H9 (cell line): ENCODE measurements at regions not wholly inside any gene's neighbourhood (a gene's known extent, or its start where the extent isn't known, plus 50 kb on each side); places are given as distances from the start of the nearest gene placed in this dataset.

Experiments
- DNase-seq: peaks from one replicate; pipeline ENCODE4 v3.0.0-alpha.2; 2017
- H2AFZ ChIP-seq: one replicate; pipeline ENCODE4 v1.6.1; 2013; ENCODE audit warnings: mild to moderate bottlenecking, low read length, control low read depth, moderate library complexity
- H2AK5ac ChIP-seq: 2 replicates; pipeline ENCODE4 v1.6.1; 2013; ENCODE audit warnings: low read length, control low read depth, mixed read lengths; ENCODE audit not compliant: insufficient read length
- H2BK120ac ChIP-seq: one replicate; pipeline ENCODE4 v1.6.1; 2013; ENCODE audit warnings: low read depth, mild to moderate bottlenecking, low read length, control low read depth, inconsistent platforms; ENCODE audit not compliant: poor library complexity, severe bottlenecking
- H2BK12ac ChIP-seq: 2 replicates; pipeline ENCODE4 v1.6.1; 2013; ENCODE audit warnings: low read length, control low read depth, mixed read lengths, low read depth; ENCODE audit not compliant: insufficient read length
- H2BK15ac ChIP-seq: 2 replicates; pipeline ENCODE4 v1.6.1; 2013; ENCODE audit warnings: low read depth, low read length, control low read depth
- H2BK20ac ChIP-seq: one replicate; pipeline ENCODE4 v1.6.1; 2013; ENCODE audit warnings: low read depth, mild to moderate bottlenecking, low read length, control low read depth, inconsistent platforms; ENCODE audit not compliant: poor library complexity, severe bottlenecking
- H2BK5ac ChIP-seq: 2 replicates; pipeline ENCODE4 v1.6.1; 2013; ENCODE audit warnings: low read length, control low read depth, mixed read lengths; ENCODE audit not compliant: insufficient read length
- H3K14ac ChIP-seq: 2 replicates; pipeline ENCODE4 v1.6.1; 2013; ENCODE audit warnings: low read length, control low read depth; ENCODE audit not compliant: insufficient read depth
- H3K18ac ChIP-seq: 2 replicates; pipeline ENCODE4 v1.6.1; 2013; ENCODE audit warnings: low read depth, mild to moderate bottlenecking, mixed read lengths, low read length, control low read depth; ENCODE audit not compliant: insufficient read length
- H3K23ac ChIP-seq: 2 replicates; pipeline ENCODE4 v1.6.1; 2013; ENCODE audit warnings: low read length, control low read depth, mixed read lengths, low read depth; ENCODE audit not compliant: insufficient read length
- H3K23me2 ChIP-seq: 2 replicates; pipeline ENCODE4 v1.6.1; 2013; ENCODE audit warnings: low read depth, mild to moderate bottlenecking, mixed read lengths, low read length, control low read depth; ENCODE audit not compliant: insufficient read length, poor library complexity, severe bottlenecking
- H3K27ac ChIP-seq: 2 replicates; pipeline ENCODE4 v1.5.1; 2013; ENCODE audit warnings: low read length, control low read depth, mixed read lengths, low read depth; ENCODE audit not compliant: insufficient read length
- H3K27me3 ChIP-seq: 2 replicates; pipeline ENCODE4 v1.6.1; 2013; ENCODE audit warnings: low read length, control low read depth, inconsistent platforms; ENCODE audit not compliant: insufficient read depth
- H3K4ac ChIP-seq: 2 replicates; pipeline ENCODE4 v1.6.1; 2013; ENCODE audit warnings: low read depth, mild to moderate bottlenecking, control low read depth, inconsistent platforms, low read length, moderate library complexity
- H3K4me1 ChIP-seq: 2 replicates; pipeline ENCODE4 v1.6.1; 2013; ENCODE audit warnings: low read length, control low read depth, inconsistent platforms; ENCODE audit not compliant: insufficient read depth
- H3K4me2 ChIP-seq: 2 replicates; pipeline ENCODE4 v1.6.1; 2013; ENCODE audit warnings: low read length, control low read depth, mixed read lengths; ENCODE audit not compliant: insufficient read length, insufficient read depth
- H3K56ac ChIP-seq: 2 replicates; pipeline ENCODE4 v1.6.1; 2013; ENCODE audit warnings: low read depth, mild to moderate bottlenecking, mixed read lengths, low read length, control low read depth; ENCODE audit not compliant: insufficient read length
- H3K79me1 ChIP-seq: 2 replicates; pipeline ENCODE4 v1.6.1; 2013; ENCODE audit warnings: low read depth, mild to moderate bottlenecking, moderate library complexity, low read length, control low read depth, inconsistent platforms; ENCODE audit not compliant: insufficient read depth, poor library complexity, severe bottlenecking
- H3K79me2 ChIP-seq: 2 replicates; pipeline ENCODE4 v1.6.1; 2013; ENCODE audit warnings: low read length, control low read depth, inconsistent platforms; ENCODE audit not compliant: insufficient read depth
- H3K9ac ChIP-seq: 2 replicates; pipeline ENCODE4 v1.6.1; 2013; ENCODE audit warnings: low read length, control low read depth, mixed read lengths; ENCODE audit not compliant: insufficient read length; ENCODE audit errors: extremely low read depth
- H3K9me3 ChIP-seq: one replicate; pipeline ENCODE4 v1.6.1; 2013; ENCODE audit warnings: low read depth, low read length, inconsistent platforms; ENCODE audit not compliant: control insufficient read depth
- H3T11ph ChIP-seq: one replicate; pipeline ENCODE4 v1.6.1; 2013; ENCODE audit warnings: mild to moderate bottlenecking, low read length, control low read depth, inconsistent platforms
- H4K20me1 ChIP-seq: one replicate; pipeline ENCODE4 v1.6.1; 2013; ENCODE audit not compliant: control insufficient read depth, insufficient read length, insufficient read depth
- H4K5ac ChIP-seq: 2 replicates; pipeline ENCODE4 v1.6.1; 2013; ENCODE audit warnings: low read depth, mild to moderate bottlenecking, mixed read lengths, low read length, control low read depth; ENCODE audit not compliant: insufficient read length
- H4K8ac ChIP-seq: replicated peaks from 2 replicates; pipeline ENCODE4 v1.6.1; 2013; ENCODE audit warnings: low read length, control low read depth, mixed read lengths, low read depth; ENCODE audit not compliant: insufficient read length
- H4K91ac ChIP-seq: 2 replicates; pipeline ENCODE4 v1.6.1; 2013; ENCODE audit warnings: low read depth, mild to moderate bottlenecking, moderate library complexity, mixed read lengths, low read length, control low read depth; ENCODE audit not compliant: insufficient read length
- H3K27ac Mint-ChIP-seq, 3 experiments: 2 replicates in 2 of 3; 3 replicates in 1 of 3; pipeline ENCODE4 v1.8.0; 2020 to 2021; ENCODE audit warnings: mixed read lengths in 3 of 3, mild to moderate bottlenecking in 1 of 3, moderate library complexity in 1 of 3
- H3K27me3 Mint-ChIP-seq: 2 replicates; pipeline ENCODE4 v1.8.0; 2021; ENCODE audit warnings: low read depth, mild to moderate bottlenecking, moderate library complexity, mixed read lengths
- H3K36me3 Mint-ChIP-seq, 3 experiments: 2 replicates in 2 of 3; 3 replicates in 1 of 3; pipeline ENCODE4 v1.8.0; 2020 to 2021; ENCODE audit warnings: low read depth in 3 of 3, mixed read lengths in 3 of 3; ENCODE audit not compliant: insufficient read depth in 1 of 3
- H3K4me1 Mint-ChIP-seq, 2 experiments: 2 replicates each; pipeline ENCODE4 v1.8.0; 2020; ENCODE audit warnings: mixed read lengths in 2 of 2
- H3K4me3 Mint-ChIP-seq, 2 experiments: 2 replicates in 1 of 2; 3 replicates in 1 of 2; pipeline ENCODE4 v1.8.0; 2020 to 2021; ENCODE audit warnings: mild to moderate bottlenecking in 2 of 2, mixed read lengths in 2 of 2, moderate library complexity in 1 of 2
- H3K9me3 Mint-ChIP-seq, 2 experiments: 2 replicates in 1 of 2; 3 replicates in 1 of 2; pipeline ENCODE4 v1.8.0; 2020; ENCODE audit warnings: mild to moderate bottlenecking in 2 of 2, mixed read lengths in 2 of 2, moderate library complexity in 1 of 2
- WGBS: extraction: QIAGEN DNeasy Blood & Tissue Kit; methylation state at CpG from one replicate; pipeline ENCODE4 v1.1.7; 2013; ENCODE audit warnings: missing lambda C conversion rate, low lambda C conversion rate, mixed read lengths; ENCODE audit not compliant: insufficient read length; ENCODE audit errors: extremely low coverage; 5-methylcytosine and 5-hydroxymethylcytosine counted together
- TF ChIP-seq, protein P1 (sequence below): fragments of 200-600 bp; sonication (generic); conservative IDR thresholded peaks from 3 replicates; pipeline ENCODE4 v1.8.0; 2021; ENCODE audit warnings: antibody characterized with exemption, mild to moderate bottlenecking

- Histone ChIP-seq H2BK120ac (no peak overlapping the region), H3K27me3 (no peaks in the 10 kb centered on the region), H3K56ac (no peak overlapping the region), H3K79me2 (no peaks in the 10 kb centered on the region), H3K27ac (no peak overlapping the region), H3K4me2 (no peak overlapping the region), H3K9me3 (no peaks in the 10 kb centered on the region), H3K4me1 (no peaks in the 10 kb centered on the region), H4K20me1 (no peaks in the 10 kb centered on the region), H4K8ac (no peak overlapping the region), H4K91ac (no peak overlapping the region), H2AK5ac (no peak overlapping the region), H3K18ac (no peak overlapping the region), H3K23ac (no peak overlapping the region), H3K14ac (no peak overlapping the region), H2BK20ac (no peak overlapping the region), H2AFZ (no peak overlapping the region), H2BK15ac (no peak overlapping the region), H3K9ac (no peak overlapping the region), H3K4ac (no peak overlapping the region), H3K79me1 (no peaks in the 10 kb centered on the region), H2BK5ac (no peak overlapping the region), H3T11ph (no peak overlapping the region), H4K5ac (no peak overlapping the region), H3K23me2 (no peaks in the 10 kb centered on the region), H2BK12ac (no peak overlapping the region)
- Mint-ChIP-seq H3K36me3 (no peaks in the 10 kb centered on the region), H3K4me1 (no peaks in the 10 kb centered on the region), H3K9me3 (no peaks in the 10 kb centered on the region), H3K4me3 (no peak overlapping the region), H3K27ac (no peak overlapping the region), H3K27me3 (no peaks in the 10 kb centered on the region)
- no CpG with 5 or more reads among the region's 1 CpG for WGBS
- TF ChIP-seq, protein P1, sequence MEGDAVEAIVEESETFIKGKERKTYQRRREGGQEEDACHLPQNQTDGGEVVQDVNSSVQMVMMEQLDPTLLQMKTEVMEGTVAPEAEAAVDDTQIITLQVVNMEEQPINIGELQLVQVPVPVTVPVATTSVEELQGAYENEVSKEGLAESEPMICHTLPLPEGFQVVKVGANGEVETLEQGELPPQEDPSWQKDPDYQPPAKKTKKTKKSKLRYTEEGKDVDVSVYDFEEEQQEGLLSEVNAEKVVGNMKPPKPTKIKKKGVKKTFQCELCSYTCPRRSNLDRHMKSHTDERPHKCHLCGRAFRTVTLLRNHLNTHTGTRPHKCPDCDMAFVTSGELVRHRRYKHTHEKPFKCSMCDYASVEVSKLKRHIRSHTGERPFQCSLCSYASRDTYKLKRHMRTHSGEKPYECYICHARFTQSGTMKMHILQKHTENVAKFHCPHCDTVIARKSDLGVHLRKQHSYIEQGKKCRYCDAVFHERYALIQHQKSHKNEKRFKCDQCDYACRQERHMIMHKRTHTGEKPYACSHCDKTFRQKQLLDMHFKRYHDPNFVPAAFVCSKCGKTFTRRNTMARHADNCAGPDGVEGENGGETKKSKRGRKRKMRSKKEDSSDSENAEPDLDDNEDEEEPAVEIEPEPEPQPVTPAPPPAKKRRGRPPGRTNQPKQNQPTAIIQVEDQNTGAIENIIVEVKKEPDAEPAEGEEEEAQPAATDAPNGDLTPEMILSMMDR: no peak
- no peak for DNase-seq
These were observed 706.1 kb upstream of the PTPRD start for GRCh38 chr9:11318946-11319345.
